Sigmoid colon (tissue), 4 donors: ENCODE measurements at regions not wholly inside any gene's neighbourhood (a gene's known extent, or its start where the extent isn't known, plus 50 kb on each side); places are given as distances from the start of the nearest gene placed in this dataset.

ENCODE experiments used
- POLR2A ChIP-seq, 2 donors: fragments of 450-650 bp; IDR thresholded peaks; one replicate each; pipeline ENCODE4 v1.6.1; 2016; ENCODE audit warnings: antibody characterized with exemption in 2 of 2, mild to moderate bottlenecking in 2 of 2, moderate library complexity in 2 of 2
- POLR2AphosphoS5 ChIP-seq, 4 donors: sonication (generic); formaldehyde crosslinking; IDR thresholded peaks; one replicate each; pipeline ENCODE4 v1.6.1; 2017; ENCODE audit warnings: antibody characterized with exemption in 4 of 4
- TF ChIP-seq, protein P1 (sequence below), 4 experiments: fragments of 450-650 bp in 3 of 4; fragments of 200-600 bp in 1 of 4; IDR thresholded peaks; one replicate each; pipeline ENCODE4 v1.5.1; 2016 to 2019; ENCODE audit warnings: antibody characterized with exemption in 4 of 4, mild to moderate bottlenecking in 3 of 4, moderate library complexity in 2 of 4

GRCh38 chr12:4138051-4138450, 135.5 kb upstream of the CCND2 start:
- TF ChIP-seq, protein P1, sequence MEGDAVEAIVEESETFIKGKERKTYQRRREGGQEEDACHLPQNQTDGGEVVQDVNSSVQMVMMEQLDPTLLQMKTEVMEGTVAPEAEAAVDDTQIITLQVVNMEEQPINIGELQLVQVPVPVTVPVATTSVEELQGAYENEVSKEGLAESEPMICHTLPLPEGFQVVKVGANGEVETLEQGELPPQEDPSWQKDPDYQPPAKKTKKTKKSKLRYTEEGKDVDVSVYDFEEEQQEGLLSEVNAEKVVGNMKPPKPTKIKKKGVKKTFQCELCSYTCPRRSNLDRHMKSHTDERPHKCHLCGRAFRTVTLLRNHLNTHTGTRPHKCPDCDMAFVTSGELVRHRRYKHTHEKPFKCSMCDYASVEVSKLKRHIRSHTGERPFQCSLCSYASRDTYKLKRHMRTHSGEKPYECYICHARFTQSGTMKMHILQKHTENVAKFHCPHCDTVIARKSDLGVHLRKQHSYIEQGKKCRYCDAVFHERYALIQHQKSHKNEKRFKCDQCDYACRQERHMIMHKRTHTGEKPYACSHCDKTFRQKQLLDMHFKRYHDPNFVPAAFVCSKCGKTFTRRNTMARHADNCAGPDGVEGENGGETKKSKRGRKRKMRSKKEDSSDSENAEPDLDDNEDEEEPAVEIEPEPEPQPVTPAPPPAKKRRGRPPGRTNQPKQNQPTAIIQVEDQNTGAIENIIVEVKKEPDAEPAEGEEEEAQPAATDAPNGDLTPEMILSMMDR (IDR thresholded peaks at IDR 0.05) = no peak
- TF ChIP-seq POLR2A (IDR thresholded peaks at IDR 0.05) (no peak), POLR2AphosphoS5 (IDR thresholded peaks at IDR 0.05) (no peak)
